Left hindlimb (tissue), 1 donor: ENCODE measurements at regions not wholly inside any gene's neighbourhood (a gene's known extent, or its start where the extent isn't known, plus 50 kb on each side); places are given as distances from the start of the nearest gene placed in this dataset.
"Not testable (repeated sequence)": the region's sequence is repeated elsewhere in the genome, so short reads cannot be mapped to it uniquely, and the experiment has no call there.

Source experiments
- DNase-seq: peaks from one replicate; pipeline ENCODE4 v3.0.0-alpha.2; 2018

GRCh38 chr15:23983500-23984259 is 296.6 kb upstream of the NDN start:
- no peak for DNase-seq

- no peak for DNase-seq
Observed at GRCh38 chr15:23994273-23994672, 307.2 kb upstream of the NDN start.

GRCh38 chr15:23998056-23998455 is 311.0 kb upstream of the NDN start:
- no peak for DNase-seq

- DNase-seq = no peak
Observed at GRCh38 chr15:24008476-24008875, 321.4 kb upstream of the NDN start.

- no peak for DNase-seq
Observed at GRCh38 chr15:24017470-24017869, 330.4 kb upstream of the NDN start.

GRCh38 chr15:24039683-24040082 is 352.6 kb upstream of the NDN start:
- no peak for DNase-seq

- peak; percentile 31 for DNase-seq
Observed at GRCh38 chr15:24054547-24055245, 367.6 kb upstream of the NDN start.

GRCh38 chr15:24067733-24068501 is 380.8 kb upstream of the NDN start:
- DNase-seq = no peak

- no peak for DNase-seq
Observed at GRCh38 chr15:24075420-24076089, 388.4 kb upstream of the NDN start.

- no peak for DNase-seq
Observed at GRCh38 chr15:24076090-24076784, 389.1 kb upstream of the NDN start.

- no peak for DNase-seq
Observed at GRCh38 chr15:24078310-24079029, 391.4 kb upstream of the NDN start.

GRCh38 chr15:24088941-24089340 is 401.8 kb upstream of the NDN start:
- DNase-seq = not testable (repeated sequence)

- not testable (repeated sequence) for DNase-seq
Observed at GRCh38 chr15:24101503-24101902, 414.4 kb upstream of the NDN start.

GRCh38 chr15:24107524-24107923 is 420.4 kb upstream of the NDN start:
- DNase-seq = not testable (repeated sequence)

GRCh38 chr15:24107948-24108347 is 420.8 kb upstream of the NDN start:
- not testable (repeated sequence) for DNase-seq

- DNase-seq = not testable (repeated sequence)
Observed at GRCh38 chr15:24108349-24108748, 421.2 kb upstream of the NDN start.

GRCh38 chr15:24139622-24140021 is 452.5 kb upstream of the NDN start:
- not testable (repeated sequence) for DNase-seq

GRCh38 chr15:24145070-24145469 is 458.0 kb upstream of the NDN start:
- DNase-seq = not testable (repeated sequence)

GRCh38 chr15:24146251-24146650 is 459.1 kb upstream of the NDN start:
- no peak for DNase-seq

GRCh38 chr15:24150542-24150941 is 463.4 kb upstream of the NDN start:
- no peak for DNase-seq

- not testable (repeated sequence) for DNase-seq
Observed at GRCh38 chr15:24158306-24158705, 471.2 kb upstream of the NDN start.

- DNase-seq = not testable (repeated sequence)
Observed at GRCh38 chr15:24165512-24165911, 478.4 kb upstream of the NDN start.
